ENCODE measurements at regions not wholly inside any gene's neighbourhood (a gene's known extent, or its start where the extent isn't known, plus 50 kb on each side); places are given as distances from the start of the nearest gene placed in this dataset.

DNA sequence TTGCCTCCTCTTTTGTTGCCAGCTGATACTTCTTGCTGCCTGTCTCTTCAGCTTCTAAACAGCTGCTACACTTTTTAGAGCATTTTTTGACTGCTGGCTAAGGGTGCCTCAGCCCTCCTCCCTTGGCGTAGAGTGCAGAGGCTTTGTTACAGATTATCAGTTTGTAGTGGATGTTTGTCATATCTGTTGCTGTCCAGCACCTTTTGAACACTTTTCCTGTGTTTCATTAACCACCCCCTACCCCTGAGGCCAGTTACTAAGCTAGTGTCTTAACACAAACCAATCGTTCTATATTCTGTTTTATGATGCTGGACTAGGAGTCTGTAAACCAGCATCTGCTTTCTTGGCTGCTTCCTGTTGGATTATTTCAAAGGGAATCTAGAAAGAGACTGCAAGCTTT is 441.5 kb downstream of the DNAH5 start:
- TF ChIP-seq ZNF274 (IDR thresholded peaks at IDR 0.05; ENCODE audit: low read depth, low read length) (no peak), SUZ12 (IDR thresholded peaks at IDR 0.05; ENCODE audit: extremely low read depth, insufficient read depth, insufficient read length) (no peak), YY1 (IDR thresholded peaks at IDR 0.05; ENCODE audit: insufficient read depth, insufficient read length) (no peak)

Measured in NT2/D1 (cell line).